Endothelial cell (in vitro differentiated cells): ENCODE measurements at regions not wholly inside any gene's neighbourhood (a gene's known extent, or its start where the extent isn't known, plus 50 kb on each side); places are given as distances from the start of the nearest gene placed in this dataset.

Experiments used
- DNase-seq: peaks from one replicate; pipeline ENCODE4 v3.0.0; 2021; ENCODE audit warnings: low spot score
- H3K27ac Mint-ChIP-seq: one replicate; pipeline ENCODE4 v1.8.0; 2021; ENCODE audit warnings: mixed read lengths, inconsistent platforms; ENCODE audit not compliant: unreplicated experiment
- H3K27me3 Mint-ChIP-seq: one replicate; pipeline ENCODE4 v1.8.0; 2021; ENCODE audit warnings: mild to moderate bottlenecking, moderate library complexity, mixed read lengths, inconsistent platforms; ENCODE audit not compliant: unreplicated experiment
- H3K36me3 Mint-ChIP-seq: one replicate; pipeline ENCODE4 v1.8.0; 2021; ENCODE audit warnings: mild to moderate bottlenecking, low read depth, mixed read lengths, inconsistent platforms; ENCODE audit not compliant: unreplicated experiment
- H3K4me1 Mint-ChIP-seq: one replicate; pipeline ENCODE4 v1.8.0; 2021; ENCODE audit warnings: mild to moderate bottlenecking, mixed read lengths, inconsistent platforms; ENCODE audit not compliant: unreplicated experiment
- H3K4me3 Mint-ChIP-seq: one replicate; pipeline ENCODE4 v1.8.0; 2021; ENCODE audit warnings: mild to moderate bottlenecking, mixed read lengths, inconsistent platforms; ENCODE audit not compliant: unreplicated experiment
- H3K9me3 Mint-ChIP-seq: one replicate; pipeline ENCODE4 v1.8.0; 2021; ENCODE audit warnings: mixed read lengths, inconsistent platforms; ENCODE audit not compliant: unreplicated experiment
- TF ChIP-seq, protein P1 (sequence below): fragments of 200-600 bp; sonication (generic); IDR thresholded peaks from one replicate; pipeline ENCODE4 v1.5.0; 2021; ENCODE audit warnings: antibody characterized with exemption; ENCODE audit not compliant: unreplicated experiment

DNA sequence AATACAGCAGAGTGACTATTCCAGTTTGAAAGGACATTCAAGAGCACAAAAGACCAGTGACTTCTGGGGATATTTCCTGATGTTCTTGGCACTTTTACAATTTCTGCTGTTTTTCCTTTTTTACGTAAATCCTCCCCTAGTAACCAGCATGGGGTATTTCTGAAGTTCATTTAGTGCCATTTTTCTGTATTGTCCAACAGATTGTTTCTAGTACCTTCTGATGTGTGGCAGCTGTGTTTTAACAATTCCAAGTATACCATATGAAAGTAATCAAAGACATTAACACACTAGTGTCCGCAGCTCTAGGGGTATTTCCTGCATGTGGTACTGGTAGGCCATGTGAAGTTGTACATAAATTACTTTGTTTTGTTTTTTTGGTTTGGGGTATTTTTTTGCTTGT lies 53.0 kb upstream of the SMARCA2 start:
- H3K4me1 Mint-ChIP-seq = no peaks in the 10 kb centered on the region
- H3K4me3 Mint-ChIP-seq = no peak overlapping the region
- TF ChIP-seq, protein P1, sequence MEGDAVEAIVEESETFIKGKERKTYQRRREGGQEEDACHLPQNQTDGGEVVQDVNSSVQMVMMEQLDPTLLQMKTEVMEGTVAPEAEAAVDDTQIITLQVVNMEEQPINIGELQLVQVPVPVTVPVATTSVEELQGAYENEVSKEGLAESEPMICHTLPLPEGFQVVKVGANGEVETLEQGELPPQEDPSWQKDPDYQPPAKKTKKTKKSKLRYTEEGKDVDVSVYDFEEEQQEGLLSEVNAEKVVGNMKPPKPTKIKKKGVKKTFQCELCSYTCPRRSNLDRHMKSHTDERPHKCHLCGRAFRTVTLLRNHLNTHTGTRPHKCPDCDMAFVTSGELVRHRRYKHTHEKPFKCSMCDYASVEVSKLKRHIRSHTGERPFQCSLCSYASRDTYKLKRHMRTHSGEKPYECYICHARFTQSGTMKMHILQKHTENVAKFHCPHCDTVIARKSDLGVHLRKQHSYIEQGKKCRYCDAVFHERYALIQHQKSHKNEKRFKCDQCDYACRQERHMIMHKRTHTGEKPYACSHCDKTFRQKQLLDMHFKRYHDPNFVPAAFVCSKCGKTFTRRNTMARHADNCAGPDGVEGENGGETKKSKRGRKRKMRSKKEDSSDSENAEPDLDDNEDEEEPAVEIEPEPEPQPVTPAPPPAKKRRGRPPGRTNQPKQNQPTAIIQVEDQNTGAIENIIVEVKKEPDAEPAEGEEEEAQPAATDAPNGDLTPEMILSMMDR = no peak
- H3K27ac Mint-ChIP-seq = no peak overlapping the region
- H3K27me3 Mint-ChIP-seq = no peaks in the 10 kb centered on the region
- H3K9me3 Mint-ChIP-seq = no peaks in the 10 kb centered on the region
- H3K36me3 Mint-ChIP-seq = no peaks in the 10 kb centered on the region
- DNase-seq = no peak

DNA sequence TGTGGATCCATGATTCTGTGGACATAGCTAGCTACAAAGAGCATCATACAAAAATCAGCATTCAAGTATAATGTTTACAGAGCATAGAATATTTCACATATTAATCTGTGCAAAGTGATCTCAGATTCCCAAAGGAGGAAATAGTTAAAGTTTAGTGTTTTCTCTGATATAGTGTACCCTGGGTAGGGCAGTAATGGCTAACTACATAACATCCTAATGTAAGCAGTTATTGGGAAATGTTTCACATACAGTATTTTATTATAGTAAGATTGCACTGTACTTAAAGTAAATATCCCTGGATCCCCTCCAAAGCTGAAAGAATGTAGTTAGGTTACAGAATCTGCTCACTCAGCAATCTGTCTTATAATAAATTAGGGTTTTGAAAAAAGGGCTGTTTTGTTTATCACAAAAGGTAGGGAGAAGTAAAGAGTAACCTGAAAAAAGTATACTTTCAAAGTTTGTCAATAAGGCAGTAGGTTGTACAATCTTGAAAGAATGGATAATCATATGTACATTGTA lies 52.5 kb upstream of the SMARCA2 start:
- Mint-ChIP-seq H3K9me3 (no peaks in the 10 kb centered on the region), H3K36me3 (no peaks in the 10 kb centered on the region), H3K4me3 (no peak overlapping the region), H3K27ac (no peak overlapping the region), H3K4me1 (no peaks in the 10 kb centered on the region), H3K27me3 (no peaks in the 10 kb centered on the region)
- TF ChIP-seq, protein P1 = no peak
- DNase-seq = no peak

- H3K27ac Mint-ChIP-seq = no peak overlapping the region
- no peaks in the 10 kb centered on the region for H3K36me3 Mint-ChIP-seq
- H3K27me3 Mint-ChIP-seq = no peaks in the 10 kb centered on the region
- DNase-seq = no peak
- no peaks in the 10 kb centered on the region for H3K4me1 Mint-ChIP-seq
- H3K9me3 Mint-ChIP-seq = no peaks in the 10 kb centered on the region
- H3K4me3 Mint-ChIP-seq = no peak overlapping the region
- TF ChIP-seq, protein P1 = no peak
Observed at GRCh38 chr9:1964093-1964492, 51.1 kb upstream of the SMARCA2 start.
